Kidney (tissue), 13 donors: ENCODE measurements at regions not wholly inside any gene's neighbourhood (a gene's known extent, or its start where the extent isn't known, plus 50 kb on each side); places are given as distances from the start of the nearest gene placed in this dataset.

Experiments used
- DNase-seq, 5 donors: peaks; one replicate each; pipeline ENCODE4 v3.0.0-alpha.2; 2013 to 2020
- FAIRE-seq: peaks from 2 replicates; lab custom pipeline; 2012; peaks lifted over from hg19 to GRCh38; lab: Jason Lieb, UNC
- H3K27ac ChIP-seq, 2 donors: one replicate each; pipeline ENCODE4 v1.7.0; 2013; ENCODE audit warnings: low read depth in 2 of 2, low read length in 2 of 2, inconsistent platforms in 1 of 2
- H3K27me3 ChIP-seq: one replicate; pipeline ENCODE4 v1.7.1; 2013; ENCODE audit warnings: low read length, inconsistent platforms; ENCODE audit not compliant: control insufficient read depth, insufficient read depth
- H3K36me3 ChIP-seq, 3 donors: one replicate each; pipeline versions ENCODE4 v1.7.0 to v1.7.1; 2013; ENCODE audit warnings: low read length in 3 of 3, control low read depth in 1 of 3, inconsistent platforms in 1 of 3; ENCODE audit not compliant: insufficient read depth in 3 of 3, control insufficient read depth in 2 of 3
- H3K4me1 ChIP-seq, 3 donors: one replicate each; pipeline versions ENCODE4 v1.7.0 to v1.7.1; 2013; ENCODE audit warnings: low read length in 3 of 3, inconsistent platforms in 1 of 3, low read depth in 1 of 3; ENCODE audit not compliant: control insufficient read depth in 2 of 3, insufficient read depth in 2 of 3
- H3K4me3 ChIP-seq, 3 donors: one replicate each; pipeline versions ENCODE4 v1.7.0 to v1.8.1; 2013; ENCODE audit warnings: low read length in 3 of 3, control low read depth in 1 of 3, inconsistent platforms in 1 of 3
- H3K9ac ChIP-seq, 3 donors: one replicate each; pipeline versions ENCODE4 v1.7.0 to v1.7.1; 2013; ENCODE audit warnings: low read length in 3 of 3, control low read depth in 1 of 3, inconsistent platforms in 1 of 3
- H3K9me3 ChIP-seq, 3 donors: one replicate each; pipeline versions ENCODE4 v1.7.0 to v1.7.1; 2013; ENCODE audit warnings: low read length in 3 of 3, control low read depth in 1 of 3, inconsistent platforms in 1 of 3; ENCODE audit not compliant: control insufficient read depth in 2 of 3, insufficient read depth in 1 of 3
- CTCF ChIP-seq: IDR thresholded peaks from 3 replicates; pipeline ENCODE4 v1.5.1; 2012; ENCODE audit warnings: mild to moderate bottlenecking, moderate library complexity, borderline replicate concordance; ENCODE audit not compliant: insufficient read depth; ENCODE audit errors: extremely low read depth
- intact Hi-C: fragments of 100-400 bp; cut with DNase I; formaldehyde crosslinking; loops from one replicate; pipeline ENCODE4 v1.11.1; 2022
- donor health status: control.
- donor health status: control.
- donor health status: control.
- donor health status: control.
- donor health status: control.
- donor health status: DM: yes; HTN: yes; CAD: no.
- donor health status: Normal renal cell carcinoma (clear cell type).

- H3K9ac ChIP-seq = no peak overlapping the region
- no peak for TF ChIP-seq CTCF
- FAIRE-seq = no peak
- peak in 1 of 5 donors; percentile 1 for DNase-seq
- H3K9me3 ChIP-seq = no peaks in the 10 kb centered on the region
- no peaks in the 10 kb centered on the region for H3K4me1 ChIP-seq
- no peak overlapping the region for H3K4me3 ChIP-seq
- intact Hi-C loops = no loop called here
- H3K27me3 ChIP-seq = no peaks in the 10 kb centered on the region
- no peaks in the 10 kb centered on the region for H3K36me3 ChIP-seq
- no peak overlapping the region for H3K27ac ChIP-seq
Measured at GRCh38 chr2:152962446-152962845, 244.0 kb downstream of the ARL6IP6 start.

- no peaks in the 10 kb centered on the region for H3K9me3 ChIP-seq
- intact Hi-C loops = no loop called here
- no peak overlapping the region for H3K9ac ChIP-seq
- no peak overlapping the region for H3K4me3 ChIP-seq
- no peak overlapping the region for H3K27ac ChIP-seq
- no peaks in the 10 kb centered on the region for H3K4me1 ChIP-seq
- no peak for TF ChIP-seq CTCF
- DNase-seq (no peak), FAIRE-seq (no peak)
- H3K36me3 ChIP-seq = no peaks in the 10 kb centered on the region
- H3K27me3 ChIP-seq = no peaks in the 10 kb centered on the region
Measured at GRCh38 chr2:152961351-152961750, 242.9 kb downstream of the ARL6IP6 start.

GRCh38 chr2:152950126-152950525, 231.7 kb downstream of the ARL6IP6 start:
- no peaks in the 10 kb centered on the region for H3K4me1 ChIP-seq
- intact Hi-C loops = no loop called here
- no peaks in the 10 kb centered on the region for H3K9me3 ChIP-seq
- no peak for TF ChIP-seq CTCF
- no peak overlapping the region for H3K9ac ChIP-seq
- no peak overlapping the region for H3K4me3 ChIP-seq
- H3K27me3 ChIP-seq = no peaks in the 10 kb centered on the region
- FAIRE-seq (no peak), DNase-seq (peak in 3 of 5 donors; percentile 35 to 61 (median 49))
- no peaks in the 10 kb centered on the region for H3K36me3 ChIP-seq
- H3K27ac ChIP-seq = no peak overlapping the region

GRCh38 chr2:152944099-152944498, 225.7 kb downstream of the ARL6IP6 start:
- Histone ChIP-seq H3K4me3 (no peak overlapping the region), H3K27me3 (no peaks in the 10 kb centered on the region), H3K9me3 (no peaks in the 10 kb centered on the region), H3K27ac (no peak overlapping the region), H3K9ac (no peak overlapping the region), H3K4me1 (no peaks in the 10 kb centered on the region), H3K36me3 (no peaks in the 10 kb centered on the region)
- intact Hi-C loops = no loop called here
- no peak for FAIRE-seq
- DNase-seq = no peak
- no peak for TF ChIP-seq CTCF
